Left lung (tissue), 4 donors: ENCODE measurements at regions not wholly inside any gene's neighbourhood (a gene's known extent, or its start where the extent isn't known, plus 50 kb on each side); places are given as distances from the start of the nearest gene placed in this dataset.

ENCODE experiments used
- ATAC-seq: fragments of 200-7000 bp; cut with Tn5 transposase; one replicate; pipeline ENCODE4 v1.9.1; 2020; ENCODE audit warnings: moderate library complexity
- DNase-seq, 4 donors: peaks; one replicate each; pipeline ENCODE4 v3.0.0-alpha.2; 2013 to 2020
- H3K27ac ChIP-seq, 2 donors: fragments of 200-600 bp; sonication (generic) in 1 of 2; one replicate each; pipeline versions ENCODE4 v1.5.0 to v1.8.0; 2020 to 2021
- H3K27me3 ChIP-seq, 2 donors: fragments of 200-600 bp; sonication (generic) in 1 of 2; one replicate each; pipeline versions ENCODE4 v1.5.0 to v1.8.0; 2020 to 2021
- H3K36me3 ChIP-seq, 2 donors: fragments of 200-600 bp; sonication (generic) in 1 of 2; one replicate each; pipeline versions ENCODE4 v1.5.0 to v1.8.0; 2020 to 2021
- H3K4me1 ChIP-seq, 2 donors: fragments of 200-600 bp; one replicate each; pipeline ENCODE4 v1.8.0; 2021
- H3K4me3 ChIP-seq, 2 donors: fragments of 200-600 bp; sonication (generic) in 1 of 2; one replicate each; pipeline versions ENCODE4 v1.5.0 to v1.8.0; 2020 to 2021; ENCODE audit warnings: mild to moderate bottlenecking in 1 of 2
- H3K9me3 ChIP-seq, 2 donors: fragments of 200-600 bp; sonication (generic) in 1 of 2; one replicate each; pipeline versions ENCODE4 v1.5.0 to v1.8.0; 2020 to 2021
- CTCF ChIP-seq, 2 donors: fragments of 200-600 bp; sonication (generic) in 1 of 2; IDR thresholded peaks; one replicate each; pipeline versions ENCODE4 v1.5.0 to v1.8.0; 2021; ENCODE audit warnings: antibody characterized with exemption in 2 of 2
- intact Hi-C, 2 donors: fragments of 100-400 bp; cut with DNase I; formaldehyde crosslinking; loops; one replicate each; pipeline versions ENCODE4 v1.11.2 to v1.14.2; 2022
- donor health status: DM: no; HTN: yes; CAD: no.
- donor health status: DM: no; HTN: no; CAD: no.

GRCh38 chr11:96464700-96465307 lies 75.0 kb downstream of the JRKL start:
- Histone ChIP-seq H3K27me3 (no peaks in the 10 kb centered on the region), H3K36me3 (no peaks in the 10 kb centered on the region), H3K27ac (no peak overlapping the region), H3K9me3 (no peaks in the 10 kb centered on the region), H3K4me3 (no peak overlapping the region), H3K4me1 (peaks cover 0 to 9% of the 10 kb centered on the region in 2 donors)
- ATAC-seq, result peak; percentile 98
- TF ChIP-seq CTCF (IDR thresholded peaks at IDR 0.05), result peak; percentile 58 to 62
- intact Hi-C loops, result no loop called here
- peak in 2 of 4 donors; percentile 65 to 80 for DNase-seq

DNA sequence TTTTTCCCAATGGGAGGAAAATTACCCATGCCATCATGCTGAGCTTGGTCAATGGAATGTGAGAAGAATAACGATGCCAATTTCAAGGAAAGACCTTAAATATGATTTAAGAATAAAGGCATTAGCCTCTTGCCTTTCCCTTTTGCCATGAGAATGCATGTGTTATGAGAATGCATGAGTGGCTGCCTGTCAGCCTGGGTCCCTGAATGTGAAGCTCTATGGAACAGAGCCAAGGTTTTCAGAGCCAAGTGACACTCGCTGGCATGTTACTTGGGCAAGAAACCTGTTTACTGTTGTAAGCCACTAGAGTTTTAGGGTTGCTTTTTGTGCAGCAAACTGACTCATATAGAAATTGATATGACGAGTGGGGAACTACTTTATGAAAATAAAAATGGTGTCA lies 75.7 kb downstream of the JRKL start:
- no peak for DNase-seq
- H3K27ac ChIP-seq, result no peak overlapping the region
- H3K27me3 ChIP-seq, result no peaks in the 10 kb centered on the region
- intact Hi-C loops, result no loop called here
- ATAC-seq, result no peak
- TF ChIP-seq CTCF (IDR thresholded peaks at IDR 0.05), result no peak
- no peaks in the 10 kb centered on the region for H3K36me3 ChIP-seq
- H3K9me3 ChIP-seq, result no peaks in the 10 kb centered on the region
- no peak overlapping the region for H3K4me3 ChIP-seq
- H3K4me1 ChIP-seq, result peaks cover 0 to 9% of the 10 kb centered on the region in 2 donors

GRCh38 chr11:96466607-96467006 lies 76.8 kb downstream of the JRKL start:
- no peaks in the 10 kb centered on the region for H3K36me3 ChIP-seq
- H3K4me1 ChIP-seq, result peaks cover 0 to 9% of the 10 kb centered on the region in 2 donors
- intact Hi-C loops, result no loop called here
- no peaks in the 10 kb centered on the region for H3K27me3 ChIP-seq
- DNase-seq (no peak), ATAC-seq (no peak)
- no peak overlapping the region for H3K4me3 ChIP-seq
- H3K9me3 ChIP-seq, result no peaks in the 10 kb centered on the region
- H3K27ac ChIP-seq, result no peak overlapping the region
- TF ChIP-seq CTCF (IDR thresholded peaks at IDR 0.05), result no peak

DNA sequence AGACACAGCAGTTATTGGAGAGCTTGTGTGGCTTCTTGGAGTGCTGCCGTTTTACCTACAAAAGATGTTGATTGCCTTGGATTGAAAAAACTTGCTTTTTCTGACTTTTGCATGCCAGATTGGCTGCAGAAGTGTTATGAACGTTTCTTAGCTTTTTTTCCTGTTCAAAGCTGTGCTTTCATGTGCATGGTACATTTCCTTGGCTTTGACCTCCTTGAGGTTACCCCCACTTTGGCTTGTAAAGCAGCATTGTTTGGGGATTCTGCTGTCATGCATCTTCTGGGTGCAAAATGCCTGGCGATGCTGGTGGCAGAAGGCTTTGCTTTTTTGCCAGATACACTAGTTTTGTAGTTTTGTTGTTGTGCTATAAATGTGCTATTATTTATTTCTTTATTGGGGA lies 80.0 kb downstream of the JRKL start:
- H3K4me1 ChIP-seq, result no peaks in the 10 kb centered on the region
- no peak overlapping the region for H3K27ac ChIP-seq
- no peak for DNase-seq
- H3K36me3 ChIP-seq, result no peaks in the 10 kb centered on the region
- H3K9me3 ChIP-seq, result peaks cover 0 to 15% of the 10 kb centered on the region in 2 donors
- H3K27me3 ChIP-seq, result no peaks in the 10 kb centered on the region
- no peak for ATAC-seq
- TF ChIP-seq CTCF (IDR thresholded peaks at IDR 0.05), result no peak
- intact Hi-C loops, result no loop called here
- H3K4me3 ChIP-seq, result no peak overlapping the region

GRCh38 chr11:96470521-96470920 lies 80.7 kb downstream of the JRKL start:
- ATAC-seq (no peak), DNase-seq (no peak)
- H3K36me3 ChIP-seq, result no peaks in the 10 kb centered on the region
- H3K4me1 ChIP-seq, result no peaks in the 10 kb centered on the region
- H3K27ac ChIP-seq, result no peak overlapping the region
- H3K4me3 ChIP-seq, result no peak overlapping the region
- intact Hi-C loops, result no loop called here
- TF ChIP-seq CTCF (IDR thresholded peaks at IDR 0.05), result no peak
- H3K9me3 ChIP-seq, result peaks cover 0 to 23% of the 10 kb centered on the region in 2 donors
- no peaks in the 10 kb centered on the region for H3K27me3 ChIP-seq
